GM21528 (cell line): ENCODE measurements at regions not wholly inside any gene's neighbourhood (a gene's known extent, or its start where the extent isn't known, plus 50 kb on each side); places are given as distances from the start of the nearest gene placed in this dataset.
"Not testable (repeated sequence)": the region's sequence is repeated elsewhere in the genome, so short reads cannot be mapped to it uniquely, and the experiment has no call there.

Experiments
- ATAC-seq: cut with Tn5 transposase; IDR thresholded peaks from one replicate; pipeline ENCODE4 v1.9.1; 2021; ENCODE audit warnings: mild to moderate bottlenecking, moderate library complexity; ENCODE audit not compliant: unreplicated experiment, low FRiP score

DNA sequence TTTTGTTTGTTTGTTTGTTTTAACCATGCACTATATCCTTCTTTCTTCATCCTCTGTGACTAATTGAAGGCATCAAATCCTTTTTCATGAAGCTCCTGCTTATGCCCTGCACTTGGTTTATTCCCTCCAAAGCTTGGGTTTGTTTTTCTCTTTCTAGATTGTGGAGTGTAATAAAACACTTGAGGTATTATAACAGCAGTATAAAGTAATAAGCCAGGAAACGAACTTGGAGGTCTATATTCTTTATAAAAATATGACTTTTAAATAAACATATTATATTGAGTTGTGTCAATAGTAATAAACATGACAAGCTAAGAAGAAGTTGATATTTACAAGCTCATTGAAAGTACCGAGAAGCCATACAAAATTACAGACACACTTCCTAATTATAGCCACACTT lies 659.4 kb downstream of the RFPL4B start:
- no peak for ATAC-seq

- no peak for ATAC-seq
Observed at GRCh38 chr6:113009682-113010081, 662.6 kb downstream of the RFPL4B start.

- ATAC-seq = no peak
Observed at GRCh38 chr6:113010196-113010989, 663.3 kb downstream of the RFPL4B start.

DNA sequence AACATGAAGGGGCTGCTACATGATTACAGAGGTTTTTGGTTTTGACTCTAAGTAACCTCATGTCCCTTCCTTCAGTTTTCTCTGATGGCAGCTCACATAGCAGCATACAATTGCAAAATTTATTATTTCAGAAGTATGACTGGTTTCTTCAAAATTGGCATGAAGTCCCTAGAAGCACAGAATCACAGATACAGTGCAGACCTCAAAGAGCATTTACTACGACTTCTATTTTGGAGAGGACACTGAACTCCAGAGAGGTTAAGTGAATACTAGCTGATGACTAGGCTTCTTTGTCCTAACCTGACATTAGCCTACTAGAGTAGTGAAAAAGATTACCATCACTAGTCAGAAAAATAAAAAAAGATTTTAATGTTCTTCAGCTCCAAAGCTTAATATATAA lies 664.3 kb downstream of the RFPL4B start:
- ATAC-seq = no peak

DNA sequence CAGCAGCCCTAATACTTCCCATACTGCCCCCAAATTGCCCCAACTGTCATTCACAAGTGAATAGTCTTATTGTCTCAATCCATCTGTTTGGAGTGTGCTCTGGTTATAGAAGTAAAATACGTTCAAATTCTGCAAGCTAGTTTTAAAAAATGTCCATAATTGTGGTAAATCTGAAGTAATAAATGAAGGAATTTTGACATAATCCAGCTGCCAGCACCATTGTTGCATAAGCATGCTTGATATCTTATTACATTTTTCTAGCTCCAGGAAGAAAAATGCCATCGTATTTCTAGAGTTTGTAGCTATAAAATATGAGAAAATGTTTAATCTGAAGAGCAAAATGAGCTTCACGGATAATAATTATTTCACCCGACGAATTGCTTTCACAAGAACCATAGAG lies 664.7 kb downstream of the RFPL4B start:
- ATAC-seq = no peak

DNA sequence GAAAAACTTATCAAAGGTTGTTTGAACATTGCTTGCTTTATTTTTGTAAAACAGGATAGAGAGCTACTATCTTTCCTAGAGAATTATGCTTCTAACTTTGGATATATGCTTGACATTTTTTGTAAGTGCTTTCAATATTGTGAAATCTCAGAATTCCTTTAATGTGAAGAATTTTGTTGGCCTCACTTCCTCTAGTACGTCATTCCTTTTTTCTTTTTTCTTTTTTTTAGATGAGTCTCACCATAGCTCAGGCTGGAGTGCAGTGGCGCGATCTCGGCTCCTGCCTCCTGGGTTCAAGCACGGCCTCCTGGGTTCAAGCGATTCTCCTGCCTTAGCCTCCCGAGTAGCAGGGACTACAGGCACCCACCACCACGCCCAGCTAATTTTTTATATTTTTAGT lies 668.1 kb downstream of the RFPL4B start:
- no peak for ATAC-seq

GRCh38 chr6:113017353-113017752 lies 670.2 kb downstream of the RFPL4B start:
- ATAC-seq = no peak

DNA sequence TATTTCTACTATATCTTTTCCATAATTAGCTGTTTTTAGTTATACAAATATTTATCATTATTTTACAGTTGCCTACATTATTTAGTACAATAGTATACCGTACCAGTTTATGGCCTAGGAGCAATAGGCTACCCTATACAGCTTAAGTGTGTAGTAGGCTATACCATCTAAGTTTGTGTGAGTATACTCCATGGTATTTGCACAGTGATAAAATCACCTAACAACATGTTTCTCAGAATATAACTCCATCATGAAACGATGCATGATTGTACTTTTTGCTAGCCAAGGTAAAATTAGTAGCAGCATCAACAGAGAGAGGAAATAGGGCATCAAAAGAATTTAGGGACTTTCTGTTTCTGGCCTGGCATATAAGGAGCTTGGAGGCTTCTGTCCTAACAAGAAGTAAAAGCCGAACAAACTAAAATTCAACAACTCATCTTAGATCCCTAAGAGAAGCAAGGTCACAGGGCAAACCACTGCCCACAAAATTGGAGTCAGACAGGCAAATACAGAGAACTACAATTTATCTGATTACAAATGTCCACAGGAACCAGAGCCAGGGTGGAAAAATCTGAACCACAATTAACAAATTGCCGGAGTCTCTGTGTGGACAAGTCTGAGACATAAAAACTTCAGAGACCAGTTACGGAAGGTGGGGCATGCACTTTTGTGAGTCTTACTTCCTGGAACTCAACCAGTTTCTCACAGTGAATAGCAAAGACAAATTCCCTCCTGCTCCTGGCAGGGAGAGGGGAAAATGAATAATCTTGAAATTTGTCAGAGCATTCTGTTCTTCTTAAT lies 671.4 kb downstream of the RFPL4B start:
- no peak for ATAC-seq

GRCh38 chr6:113019176-113019575 lies 672.0 kb downstream of the RFPL4B start:
- ATAC-seq = no peak

DNA sequence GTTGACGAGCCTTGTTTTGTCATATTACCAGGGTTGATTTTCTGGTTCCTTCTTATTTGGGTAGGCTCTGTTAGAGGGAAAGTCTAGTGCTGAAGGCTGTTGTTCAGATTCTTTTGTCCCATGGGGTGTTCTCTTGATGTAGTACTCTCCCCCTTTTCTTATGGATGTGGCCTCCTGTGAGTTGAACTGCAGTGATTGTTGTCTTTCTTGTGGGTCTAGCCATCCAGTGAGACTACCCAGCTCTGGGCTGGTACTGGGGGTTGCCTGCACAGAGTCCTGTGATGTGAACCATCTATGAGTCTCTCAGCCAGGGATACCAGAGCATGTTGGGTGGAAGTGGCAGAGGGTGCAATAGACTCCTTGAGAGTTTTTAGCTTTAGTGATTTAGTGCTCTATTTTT lies 680.6 kb downstream of the RFPL4B start:
- no peak for ATAC-seq

DNA sequence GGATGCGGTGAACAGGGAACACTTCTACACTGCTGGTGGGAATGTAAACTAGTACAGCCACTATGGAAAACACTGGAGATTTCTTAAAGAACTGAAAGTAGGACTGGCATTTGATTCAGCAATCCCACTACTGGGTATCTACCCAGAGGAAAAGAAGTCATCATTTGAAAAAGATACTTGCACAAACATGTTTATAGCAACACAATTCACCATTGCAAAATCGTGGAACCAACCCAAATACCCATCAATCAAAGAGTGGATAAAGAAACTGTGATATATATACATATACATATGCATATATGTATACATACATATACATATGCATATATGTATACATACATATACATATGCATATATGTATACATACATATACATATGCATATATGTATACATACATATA lies 682.0 kb downstream of the RFPL4B start:
- not testable (repeated sequence) for ATAC-seq

DNA sequence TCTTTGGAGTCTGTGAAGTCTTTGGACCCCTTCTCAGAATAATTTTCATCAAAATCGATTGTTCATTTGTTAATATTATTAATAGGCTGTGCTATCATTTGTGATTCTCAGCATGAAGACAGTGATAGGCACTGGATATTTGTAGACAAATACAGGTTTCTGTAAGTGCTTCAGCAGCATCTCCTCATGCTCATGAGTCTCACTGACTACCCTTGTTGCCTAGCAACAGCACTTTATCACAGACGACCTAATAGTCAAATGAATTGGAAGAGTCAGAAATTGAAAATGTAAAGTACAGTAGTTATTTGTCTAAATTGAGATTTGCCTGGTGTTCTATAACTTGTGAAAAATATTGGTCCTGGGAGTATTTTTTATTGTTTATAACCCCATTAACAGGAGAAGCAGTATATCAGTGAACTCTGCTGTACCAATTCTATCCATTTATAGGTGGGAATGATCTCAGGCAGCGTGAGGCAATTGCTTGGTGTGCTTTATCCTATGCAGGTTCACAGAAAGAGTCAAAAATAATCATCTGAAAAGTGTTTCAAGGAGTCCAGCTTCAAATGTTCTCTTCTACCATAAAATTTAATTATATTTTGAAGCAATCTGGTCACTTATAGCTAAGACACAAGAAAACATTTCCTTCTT lies 684.6 kb downstream of the RFPL4B start:
- ATAC-seq = no peak

GRCh38 chr6:113039005-113039404 lies 691.9 kb downstream of the RFPL4B start:
- ATAC-seq = no peak

- ATAC-seq = no peak
Observed at GRCh38 chr6:113047148-113047547, 700.0 kb downstream of the RFPL4B start.

DNA sequence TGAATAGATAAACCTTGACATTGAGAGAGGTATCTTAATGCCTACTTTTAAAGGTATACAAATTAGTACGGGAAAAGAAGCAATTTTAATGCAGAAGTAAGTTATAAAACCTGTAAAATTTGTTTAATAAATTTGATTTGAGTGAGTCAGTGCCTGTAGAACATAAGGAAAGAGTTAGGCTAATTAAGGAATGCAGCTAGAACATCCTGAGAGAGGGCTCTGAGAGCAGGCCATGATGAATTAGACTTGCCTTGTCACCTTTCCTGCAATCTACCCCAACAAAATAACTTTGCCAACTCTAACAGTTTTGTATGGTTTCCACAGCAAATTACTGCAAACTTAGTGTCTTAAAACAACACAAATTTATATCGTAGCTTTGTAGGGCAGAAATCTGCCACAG lies 700.8 kb downstream of the RFPL4B start:
- no peak for ATAC-seq

DNA sequence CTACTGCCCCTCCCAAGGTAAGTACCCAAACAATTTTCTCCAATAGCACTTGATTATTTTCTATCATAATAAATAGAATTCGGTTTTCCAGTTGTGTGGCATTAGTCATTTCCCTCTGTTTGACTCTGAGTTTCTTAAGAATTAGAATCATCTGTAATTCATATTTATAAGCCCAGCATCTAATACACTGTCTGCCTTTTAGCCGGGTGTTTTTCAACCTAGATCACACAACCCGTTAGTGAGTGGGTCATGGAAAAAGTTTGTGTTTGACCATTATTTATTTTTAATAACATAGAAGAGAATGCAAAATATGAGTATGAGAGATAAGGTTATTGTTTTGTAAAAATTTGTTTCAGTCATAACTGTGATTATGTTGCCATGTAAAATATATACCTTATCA lies 701.6 kb downstream of the RFPL4B start:
- no peak for ATAC-seq

DNA sequence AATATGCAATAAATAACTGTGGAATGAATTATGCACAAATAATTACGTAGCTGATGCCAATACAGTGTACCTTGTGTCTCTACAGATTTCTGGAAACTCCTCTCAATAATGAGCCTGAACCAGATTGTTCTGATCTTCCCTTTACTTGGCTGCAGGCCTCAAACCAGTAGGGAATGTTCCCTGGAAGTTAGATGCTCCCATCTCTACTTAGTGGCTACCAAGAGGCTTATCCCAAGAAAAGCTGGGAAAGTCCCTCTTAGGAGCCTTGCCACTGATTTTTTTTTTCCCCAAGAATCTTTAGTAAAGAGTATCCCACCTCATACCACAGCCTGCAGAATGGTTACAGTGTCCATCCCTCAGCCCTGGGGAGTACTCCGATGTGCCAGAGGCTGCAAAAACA lies 702.1 kb downstream of the RFPL4B start:
- no peak for ATAC-seq

GRCh38 chr6:113050010-113050858 lies 703.1 kb downstream of the RFPL4B start:
- no peak for ATAC-seq

DNA sequence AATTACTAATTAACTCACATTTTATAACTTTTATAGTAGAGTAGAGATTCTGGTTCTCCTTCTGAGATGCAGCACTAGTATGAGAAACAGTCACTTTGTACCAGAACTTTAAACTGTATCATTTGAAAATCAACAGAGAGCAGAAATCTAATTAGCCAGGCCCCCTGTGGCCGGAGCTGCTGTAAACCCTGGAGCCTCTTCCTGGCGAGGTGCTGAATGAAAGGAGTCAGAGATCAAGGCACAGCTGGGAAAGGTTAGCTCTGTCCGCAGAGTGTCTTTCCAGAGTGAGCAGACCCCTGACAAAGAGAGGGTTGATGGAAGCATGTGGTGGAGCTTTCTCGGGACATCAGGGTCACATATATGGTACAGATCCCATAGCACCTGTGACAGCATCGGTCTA lies 703.8 kb downstream of the RFPL4B start:
- no peak for ATAC-seq

DNA sequence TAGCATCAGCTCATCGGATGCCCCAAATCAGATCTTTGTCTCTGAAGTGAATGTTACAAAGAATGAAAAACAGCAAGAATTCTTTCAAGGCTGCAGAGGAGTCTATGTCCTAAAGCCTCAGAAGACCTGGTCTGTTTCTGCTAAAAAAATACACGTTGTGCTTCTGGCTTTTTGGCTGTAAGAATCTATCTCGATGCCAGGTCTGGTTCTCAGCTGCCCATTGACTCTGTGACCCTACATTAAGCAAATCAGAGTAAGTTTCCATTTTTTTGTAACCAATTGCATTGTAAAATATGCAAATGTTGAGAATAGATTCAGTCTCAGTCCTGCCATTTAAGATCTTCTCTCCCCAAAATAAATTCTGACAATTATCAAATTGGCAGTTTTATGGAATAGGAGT lies 705.4 kb downstream of the RFPL4B start:
- ATAC-seq = no peak

GRCh38 chr6:113055061-113055460 lies 707.9 kb downstream of the RFPL4B start:
- no peak for ATAC-seq
